IPS-NIHi11 (cell line): ENCODE measurements at regions not wholly inside any gene's neighbourhood (a gene's known extent, or its start where the extent isn't known, plus 50 kb on each side); places are given as distances from the start of the nearest gene placed in this dataset.

Experiments used
- DNase-seq: peaks from one replicate; pipeline ENCODE4 v3.0.0; 2012; ENCODE audit warnings: mixed read lengths, low spot score

DNA sequence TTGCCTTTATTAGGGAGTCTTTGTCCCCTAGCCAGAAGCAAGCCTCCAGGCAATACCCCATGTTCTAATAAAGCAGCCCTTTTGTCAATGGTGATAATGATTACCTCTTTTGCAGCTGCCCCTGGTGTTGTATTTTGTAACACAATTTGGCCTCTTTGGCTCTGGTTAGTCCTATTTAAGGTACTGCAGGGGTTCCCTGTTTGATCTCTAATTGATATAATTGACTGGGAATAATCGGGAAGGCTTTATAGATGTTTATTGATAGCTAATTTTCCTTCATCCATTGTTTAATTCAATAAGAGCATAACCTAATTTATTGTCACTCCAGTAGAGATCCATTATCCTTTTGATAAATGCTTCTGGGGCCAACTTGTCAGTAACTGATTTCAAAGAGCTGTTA is 537.2 kb downstream of the PKHD1 start:
- DNase-seq = no peak

DNA sequence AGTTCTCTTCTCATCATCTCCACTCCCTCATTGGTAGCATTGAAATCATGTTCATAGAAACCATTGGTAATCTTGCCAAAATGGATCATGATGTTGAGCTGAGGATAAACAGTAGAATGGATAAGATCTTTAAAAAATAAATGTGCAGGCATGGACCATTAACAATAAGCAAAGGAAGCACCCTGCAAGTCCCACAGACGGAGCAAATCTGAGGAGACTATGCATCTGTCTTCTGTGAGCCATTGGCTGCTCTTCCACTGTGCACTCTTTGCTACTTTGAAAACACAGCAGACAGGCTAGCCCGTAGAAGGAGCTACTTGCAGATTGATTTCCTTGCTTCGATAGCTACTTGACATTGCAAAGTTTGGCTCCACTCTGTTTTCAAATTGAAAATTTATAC is 535.0 kb downstream of the PKHD1 start:
- no peak for DNase-seq

DNA sequence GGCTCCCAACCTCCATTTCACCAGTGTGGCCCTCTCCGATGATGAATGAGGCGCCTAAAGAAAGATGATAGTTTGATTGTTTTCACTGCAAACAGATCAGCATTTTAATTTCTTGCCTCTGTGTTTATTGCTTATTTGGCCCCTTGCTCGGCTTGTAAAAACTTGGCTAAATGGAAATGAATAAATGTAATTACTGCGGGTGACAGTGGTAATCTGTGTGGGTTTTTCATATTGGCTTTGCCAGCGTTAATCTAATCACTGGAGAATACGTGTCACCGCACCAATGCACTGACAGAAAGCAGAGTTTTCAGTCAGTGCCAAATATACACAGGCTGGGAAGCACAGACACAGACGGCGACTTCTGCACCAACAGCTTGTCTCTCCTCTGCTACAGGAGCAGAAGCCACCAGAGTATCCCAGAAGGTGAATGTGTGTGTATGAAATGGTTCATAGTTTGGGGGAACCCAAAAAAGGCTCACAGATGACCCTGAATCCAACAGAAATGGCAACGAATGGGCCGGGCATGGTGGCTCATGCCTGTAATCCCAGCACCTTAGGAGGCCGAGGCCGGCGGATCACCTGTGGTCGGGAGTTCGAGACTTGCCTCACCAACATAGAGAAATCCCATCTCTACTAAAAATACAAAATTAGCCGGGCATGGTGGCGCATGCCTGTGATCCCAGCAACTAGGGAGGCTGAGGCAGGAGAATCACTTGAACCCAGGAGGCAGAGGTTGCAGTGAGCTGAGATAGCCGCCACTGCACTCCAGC is 534.0 kb downstream of the PKHD1 start:
- DNase-seq = no peak

DNA sequence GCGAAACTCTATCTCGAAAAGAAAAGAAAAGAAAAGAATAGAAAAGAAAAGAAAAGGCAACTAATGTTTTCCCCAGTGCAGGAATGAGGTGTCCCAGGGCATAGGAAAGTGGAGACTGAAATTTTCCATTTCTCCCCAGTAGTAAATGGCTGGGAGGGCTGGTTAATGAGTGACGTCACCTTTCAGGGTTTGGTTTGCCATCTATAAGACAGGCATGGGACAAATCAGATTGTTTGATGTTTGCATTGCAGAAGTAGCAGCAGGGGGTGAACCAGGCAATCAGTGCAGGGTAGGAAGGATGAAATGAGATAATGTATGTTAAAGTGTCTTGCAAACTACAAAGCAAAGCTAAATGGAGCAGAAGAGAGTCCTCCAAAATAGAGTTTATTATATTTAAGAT is 533.4 kb downstream of the PKHD1 start:
- DNase-seq = peak; percentile 7

DNA sequence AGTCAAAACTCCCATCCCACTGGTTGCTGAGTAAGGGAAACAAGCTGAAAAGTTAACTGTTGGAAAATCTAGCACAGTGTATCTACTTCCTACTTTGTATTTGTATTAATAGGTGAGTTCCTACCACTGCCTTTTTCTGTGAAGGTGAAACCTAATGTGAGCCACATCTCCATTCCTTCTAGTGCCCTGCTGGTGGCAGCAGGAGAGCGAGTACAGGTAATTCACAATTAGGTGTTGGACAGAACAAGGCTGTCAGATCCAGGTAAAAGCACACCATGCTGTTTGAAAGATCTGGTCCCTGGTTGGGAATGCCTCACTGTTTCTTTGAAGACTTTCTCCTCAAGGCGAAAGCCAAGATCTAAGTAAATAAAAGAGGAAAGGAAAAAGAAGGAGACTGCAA is 528.4 kb downstream of the PKHD1 start:
- peak; percentile 14 for DNase-seq

DNA sequence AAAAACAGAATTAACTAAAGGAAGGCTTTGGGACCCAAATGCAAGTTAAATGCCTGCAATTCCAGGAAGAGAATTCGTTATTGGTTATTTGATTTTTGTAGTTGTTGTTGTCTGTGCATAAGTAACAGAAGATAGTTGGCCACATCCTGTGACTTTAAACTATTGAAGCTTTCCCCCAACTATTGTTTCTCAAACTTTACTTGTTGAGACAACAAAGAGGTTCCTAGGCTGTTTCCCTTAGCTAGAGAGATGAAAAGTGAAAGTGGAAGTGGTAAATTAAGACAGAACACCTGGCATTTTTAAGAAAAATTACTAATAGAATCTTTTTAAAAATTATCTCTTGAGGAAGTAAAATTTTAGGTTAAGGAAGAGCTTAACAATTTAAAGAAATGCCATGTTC is 525.2 kb downstream of the PKHD1 start:
- no peak for DNase-seq
